Ecto neural progenitor cell (in vitro differentiated cells): ENCODE measurements at regions not wholly inside any gene's neighbourhood (a gene's known extent, or its start where the extent isn't known, plus 50 kb on each side); places are given as distances from the start of the nearest gene placed in this dataset.
"Not testable (repeated sequence)": the region's sequence is repeated elsewhere in the genome, so short reads cannot be mapped to it uniquely, and the experiment has no call there.

Experiments
- DNase-seq: peaks from one replicate; pipeline ENCODE4 v3.0.0-alpha.2; 2018; ENCODE audit warnings: low spot score

GRCh38 chr6:44740566-44741120 lies 353.1 kb downstream of the CDC5L start:
- no peak for DNase-seq

- no peak for DNase-seq
Measured at GRCh38 chr6:44742201-44742600, 354.7 kb downstream of the CDC5L start.

GRCh38 chr6:44742828-44743372 lies 355.4 kb downstream of the CDC5L start:
- no peak for DNase-seq

GRCh38 chr6:44760116-44760515 lies 372.6 kb downstream of the CDC5L start:
- DNase-seq, result not testable (repeated sequence)

- DNase-seq, result no peak
Measured at GRCh38 chr6:44761046-44761445, 373.5 kb downstream of the CDC5L start.

GRCh38 chr6:44762496-44762895 lies 375.0 kb downstream of the CDC5L start:
- DNase-seq, result no peak

- DNase-seq, result no peak
Measured at GRCh38 chr6:44771647-44772415, 384.3 kb downstream of the CDC5L start.

GRCh38 chr6:44772838-44773237 lies 385.3 kb downstream of the CDC5L start:
- DNase-seq, result no peak

- no peak for DNase-seq
Measured at GRCh38 chr6:44775121-44775520, 387.6 kb downstream of the CDC5L start.

GRCh38 chr6:44776344-44776743 lies 388.8 kb downstream of the CDC5L start:
- DNase-seq, result no peak

GRCh38 chr6:44778513-44778912 lies 391.0 kb downstream of the CDC5L start:
- DNase-seq, result no peak
